HG02840 (cell line): ENCODE measurements at regions not wholly inside any gene's neighbourhood (a gene's known extent, or its start where the extent isn't known, plus 50 kb on each side); places are given as distances from the start of the nearest gene placed in this dataset.
A peak's percentile ranks its signal among the peaks of the same experiment; 100 is the strongest.

Source experiments
- ATAC-seq: cut with Tn5 transposase; IDR thresholded peaks from one replicate; pipeline ENCODE4 v1.9.1; 2021; ENCODE audit warnings: mild to moderate bottlenecking, moderate library complexity, moderate number of reproducible peaks; ENCODE audit not compliant: unreplicated experiment, low FRiP score

GRCh38 chr6:74956559-74957428 is 249.1 kb downstream of the COL12A1 start:
- no peak for ATAC-seq

- no peak for ATAC-seq
Measured at GRCh38 chr6:74953708-74954107, 252.1 kb downstream of the COL12A1 start.

DNA sequence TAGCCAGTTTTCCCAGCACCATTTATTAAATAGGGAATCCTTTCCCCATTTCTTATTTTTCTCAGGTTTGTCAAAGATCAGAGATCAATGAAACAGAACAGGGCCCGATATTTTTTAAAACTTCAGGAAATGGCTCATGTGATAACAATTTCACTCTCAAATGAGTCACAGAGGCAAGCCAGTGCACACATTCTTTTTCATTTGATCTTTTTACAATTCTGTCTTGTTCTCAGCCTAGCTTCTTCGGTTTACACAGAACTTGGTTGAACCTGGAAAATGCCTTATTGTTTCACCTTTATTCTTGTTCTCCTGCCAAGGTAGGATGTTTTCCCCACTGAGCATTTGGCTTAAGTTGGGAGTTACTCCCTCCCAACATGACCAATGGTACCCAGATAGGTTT is 258.9 kb downstream of the COL12A1 start:
- ATAC-seq, result no peak

GRCh38 chr6:74942130-74942529 is 263.7 kb downstream of the COL12A1 start:
- ATAC-seq, result no peak

DNA sequence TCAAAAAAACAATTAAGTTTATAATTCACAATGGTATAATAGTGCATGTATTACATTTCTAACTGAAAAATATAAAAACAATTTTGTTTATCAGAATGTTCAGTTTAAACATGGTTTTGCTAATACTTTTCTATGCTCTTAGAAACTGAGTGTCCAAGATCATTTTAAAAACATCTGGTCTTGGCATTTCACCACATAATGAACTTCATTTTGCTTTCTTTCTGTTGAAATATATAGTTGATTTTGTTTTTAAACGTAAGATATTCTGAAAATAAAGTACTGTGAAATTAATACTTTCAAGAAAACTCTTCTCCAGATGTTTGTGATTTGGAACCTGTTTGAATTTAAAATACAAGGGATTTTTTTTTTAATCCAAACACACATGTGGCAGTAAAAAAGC is 264.4 kb downstream of the COL12A1 start:
- no peak for ATAC-seq

- no peak for ATAC-seq
Measured at GRCh38 chr6:74939721-74940620, 265.9 kb downstream of the COL12A1 start.

DNA sequence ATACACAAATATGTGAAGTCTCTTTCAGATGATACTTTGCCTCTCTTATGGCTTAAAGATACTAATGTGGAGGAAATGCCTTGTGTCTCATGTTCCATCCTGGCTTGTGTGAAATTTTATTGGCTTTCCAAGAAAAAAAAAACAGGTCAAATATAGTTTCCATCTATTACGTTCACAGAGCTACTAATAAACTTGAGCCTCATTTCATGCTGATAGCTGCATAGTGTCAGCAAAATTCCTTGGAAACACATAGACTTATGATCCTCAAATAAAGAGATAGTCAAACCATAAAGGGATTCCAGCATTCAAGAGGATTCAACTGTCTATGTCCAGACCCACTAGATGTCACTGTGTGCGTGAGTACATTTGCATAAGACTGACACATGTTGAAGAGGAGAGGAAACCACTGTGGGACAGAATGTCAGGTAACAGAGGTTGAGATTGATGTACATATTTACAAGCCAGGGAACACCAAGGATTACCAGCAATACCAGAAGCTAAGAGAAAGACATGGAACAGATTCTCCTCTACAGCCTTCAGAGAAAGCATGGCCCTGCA is 266.6 kb downstream of the COL12A1 start:
- ATAC-seq, result peak; percentile 56

- no peak for ATAC-seq
Measured at GRCh38 chr6:74937936-74938335, 267.9 kb downstream of the COL12A1 start.

DNA sequence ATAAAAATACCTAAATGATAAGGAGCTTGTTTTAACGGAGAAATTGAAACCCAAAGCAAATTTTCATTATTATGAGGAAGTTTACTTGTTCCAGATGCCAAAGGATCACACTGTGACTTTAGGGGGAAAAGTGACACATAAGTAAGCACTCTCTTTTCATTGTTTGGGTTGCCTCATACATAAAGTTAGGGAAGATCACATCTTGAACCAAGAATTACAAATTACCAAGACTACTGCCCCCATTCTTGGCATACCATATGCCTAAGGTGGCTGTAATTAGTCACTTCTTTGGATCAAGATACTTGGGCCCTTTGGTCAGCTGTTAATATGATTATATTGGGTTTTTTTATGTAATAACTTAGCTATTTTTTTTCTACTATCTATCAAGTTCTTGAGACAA is 269.0 kb downstream of the COL12A1 start:
- ATAC-seq, result no peak

DNA sequence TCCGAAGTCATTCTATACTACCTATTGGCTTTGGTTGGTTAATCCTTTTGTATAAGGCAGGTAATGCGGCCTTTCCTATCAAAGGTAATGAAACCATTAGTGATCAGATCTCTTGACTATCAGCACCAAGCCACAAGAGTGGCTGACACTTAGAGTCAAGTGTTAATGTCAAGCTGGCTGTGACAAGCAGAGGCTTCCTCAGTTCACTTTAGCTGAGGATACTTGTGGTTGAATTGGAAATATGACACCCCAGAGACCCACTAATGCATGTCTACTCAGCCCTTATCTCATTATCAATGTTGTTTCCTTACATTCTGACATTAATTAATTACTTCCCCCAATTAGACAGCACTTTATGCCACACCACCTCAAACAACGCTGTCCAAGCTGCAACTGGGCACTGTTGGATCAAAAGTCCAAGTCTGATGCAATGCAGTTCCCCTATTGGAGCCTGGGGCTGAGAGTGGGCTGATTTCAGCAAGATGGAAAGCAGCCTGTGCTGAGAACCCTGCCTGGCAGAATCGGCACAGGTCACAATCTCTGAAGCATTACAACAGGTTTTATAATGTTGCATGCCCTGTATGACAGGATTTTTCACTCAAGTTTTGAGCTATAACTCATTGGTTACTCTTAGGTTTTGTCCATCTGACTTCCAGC is 273.5 kb downstream of the COL12A1 start:
- ATAC-seq, result no peak

- no peak for ATAC-seq
Measured at GRCh38 chr6:74931558-74931957, 274.3 kb downstream of the COL12A1 start.

GRCh38 chr6:74928203-74928602 is 277.6 kb downstream of the COL12A1 start:
- no peak for ATAC-seq

- ATAC-seq, result no peak
Measured at GRCh38 chr6:74927299-74927698, 278.6 kb downstream of the COL12A1 start.

DNA sequence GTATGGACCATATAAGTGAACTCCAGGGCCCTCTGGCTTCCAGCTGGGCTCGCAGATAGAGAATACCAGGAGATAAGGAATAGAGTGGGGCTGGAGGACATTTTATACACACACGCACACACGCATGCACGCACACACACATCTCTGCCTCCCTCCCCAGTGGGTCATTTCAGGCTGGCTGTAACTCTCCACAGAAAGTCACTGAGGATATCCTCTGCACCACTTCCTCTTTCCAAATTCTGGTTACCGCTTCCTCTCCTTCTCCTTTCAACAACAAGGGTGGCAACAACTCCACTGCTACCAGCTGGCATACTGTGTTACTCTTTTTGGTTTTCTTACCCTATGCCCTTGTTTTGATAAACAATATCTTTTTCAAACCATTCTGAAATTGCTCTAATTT is 280.2 kb downstream of the COL12A1 start:
- ATAC-seq, result no peak

- no peak for ATAC-seq
Measured at GRCh38 chr6:74914888-74915287, 291.0 kb downstream of the COL12A1 start.

- no peak for ATAC-seq
Measured at GRCh38 chr6:74912234-74912633, 293.6 kb downstream of the COL12A1 start.

DNA sequence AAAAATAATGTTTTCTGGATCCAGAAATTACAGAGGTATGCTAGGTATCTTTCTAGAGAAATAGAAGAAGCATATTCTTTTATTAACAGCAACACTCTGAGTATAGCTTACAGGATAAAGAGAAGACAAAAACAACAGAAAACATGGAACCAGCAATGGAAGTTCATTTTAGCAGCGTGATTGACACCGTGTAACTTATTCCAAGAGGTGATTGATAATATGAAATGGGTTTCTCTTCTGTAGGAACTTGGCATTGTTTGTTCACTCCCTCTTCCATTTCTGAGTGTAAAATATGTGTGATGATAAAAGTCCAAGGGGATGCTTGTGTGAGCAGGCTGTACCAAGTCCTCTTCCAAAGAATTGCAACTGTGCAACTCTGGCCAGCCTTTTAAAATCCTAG is 303.0 kb downstream of the COL12A1 start:
- ATAC-seq, result no peak

DNA sequence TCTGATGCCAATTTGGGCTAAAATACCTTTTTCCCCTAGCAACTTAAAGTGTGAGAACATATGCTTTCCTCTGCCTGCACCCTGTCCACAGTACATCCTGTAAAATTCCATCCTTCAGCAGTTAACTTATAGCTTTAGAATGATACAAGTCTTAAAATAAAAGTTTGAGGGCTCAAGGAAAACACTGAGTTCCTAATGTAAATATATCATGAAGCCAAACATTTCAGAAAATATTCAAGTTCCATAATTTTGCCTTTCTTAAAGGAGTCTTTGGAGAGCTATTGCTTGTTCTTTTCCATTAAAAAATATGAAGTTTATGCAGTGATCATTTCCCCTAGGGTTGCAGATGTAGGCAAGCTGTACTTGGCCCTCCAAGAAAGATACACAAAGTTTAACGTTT is 303.8 kb downstream of the COL12A1 start:
- no peak for ATAC-seq

DNA sequence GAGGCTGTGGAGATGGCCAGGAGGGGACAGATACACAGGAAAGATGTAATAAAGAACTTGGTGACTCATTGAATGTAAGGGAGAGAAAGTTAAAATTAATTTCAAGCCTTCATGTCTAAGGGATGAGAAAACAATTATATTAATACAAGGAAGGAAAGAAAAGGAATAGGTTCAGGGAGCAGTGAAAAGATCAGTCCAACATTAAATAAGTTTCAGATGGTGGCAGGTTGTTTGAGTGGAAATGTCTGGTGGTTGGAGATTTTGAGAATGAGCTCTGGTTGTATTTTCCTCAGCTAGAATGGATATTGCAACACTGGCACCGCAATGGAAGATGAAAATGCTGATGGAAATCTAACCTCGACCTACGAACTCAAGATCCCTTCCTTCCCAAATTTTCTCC is 304.3 kb downstream of the COL12A1 start:
- no peak for ATAC-seq

DNA sequence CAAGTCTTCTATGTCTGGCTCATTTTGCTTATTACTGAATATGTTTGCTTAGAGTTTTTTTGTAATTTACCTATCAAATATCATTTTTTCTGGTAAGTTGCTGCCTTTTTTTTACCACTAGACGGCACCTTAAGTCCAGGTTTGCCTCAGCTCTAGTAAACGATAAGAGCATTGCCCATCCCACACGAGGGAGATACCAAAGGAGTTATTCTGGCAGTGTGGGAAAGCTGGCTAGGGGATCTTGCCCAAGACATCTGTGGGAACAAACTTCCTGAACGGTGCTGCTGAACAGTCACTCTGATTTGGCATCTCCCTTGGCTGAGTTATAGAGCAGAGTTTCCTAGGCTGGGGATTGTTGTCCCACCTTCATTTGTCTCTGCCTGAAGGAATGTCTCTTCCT is 306.4 kb downstream of the COL12A1 start:
- ATAC-seq, result no peak

DNA sequence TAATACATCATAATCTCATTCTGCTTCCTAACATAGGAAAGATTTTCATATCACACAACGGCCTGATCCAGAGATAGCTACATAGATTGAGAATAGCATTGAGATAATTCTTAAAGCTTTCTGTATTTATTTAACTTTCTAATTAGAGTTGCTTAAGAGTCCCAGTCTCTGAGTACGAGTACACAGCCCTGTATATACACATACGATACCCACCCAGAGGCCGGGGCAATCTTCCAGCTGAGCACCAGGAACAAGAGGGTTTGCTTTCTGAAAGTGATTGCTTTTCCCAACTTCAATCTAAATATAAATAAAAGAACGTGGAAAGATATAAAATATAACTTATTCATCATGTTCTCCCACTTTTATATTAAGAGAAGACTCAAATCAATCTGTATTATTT is 313.8 kb downstream of the COL12A1 start:
- ATAC-seq, result no peak
